ENCODE measurements at regions not wholly inside any gene's neighbourhood (a gene's known extent, or its start where the extent isn't known, plus 50 kb on each side); places are given as distances from the start of the nearest gene placed in this dataset.

- intact Hi-C loops (cut with DNase I): no loop called here
- no peak for DNase-seq (ENCODE audit: low spot score in 2 of 2)
Observed at GRCh38 chr5:24849210-24849609, 204.4 kb upstream of the CDH10 start.

GRCh38 chr5:24831989-24832388 is 187.2 kb upstream of the CDH10 start:
- intact Hi-C loops (cut with DNase I): no loop called here

More at GRCh38 chr5:24849210-24849609, 204.4 kb upstream of the CDH10 start:
- no peaks in the 10 kb centered on the region for H3K9me3 ChIP-seq
- no peaks in the 10 kb centered on the region for H3K27me3 ChIP-seq
- H3K4me1 ChIP-seq: no peaks in the 10 kb centered on the region
- H3K27ac ChIP-seq: no peak overlapping the region
- no peak overlapping the region for H3K4me3 ChIP-seq
- no peak for TF ChIP-seq CTCF (IDR thresholded peaks at IDR 0.05)
- no peaks in the 10 kb centered on the region for H3K36me3 ChIP-seq

GRCh38 chr5:24823625-24824024 is 178.8 kb upstream of the CDH10 start:
- no peak for DNase-seq (ENCODE audit: low spot score in 2 of 2)
- intact Hi-C loops (cut with DNase I): no loop called here
- no peaks in the 10 kb centered on the region for H3K36me3 ChIP-seq
- no peaks in the 10 kb centered on the region for H3K4me1 ChIP-seq
- H3K9me3 ChIP-seq: no peaks in the 10 kb centered on the region
- no peaks in the 10 kb centered on the region for H3K27me3 ChIP-seq
- no peak overlapping the region for H3K27ac ChIP-seq
- no peak for TF ChIP-seq CTCF (IDR thresholded peaks at IDR 0.05)
- no peak overlapping the region for H3K4me3 ChIP-seq

More at GRCh38 chr5:24831989-24832388, 187.2 kb upstream of the CDH10 start:
- no peaks in the 10 kb centered on the region for H3K27me3 ChIP-seq
- H3K9me3 ChIP-seq: no peaks in the 10 kb centered on the region
- no peak for TF ChIP-seq CTCF (IDR thresholded peaks at IDR 0.05)
- no peak for DNase-seq (ENCODE audit: low spot score in 2 of 2)
- H3K4me3 ChIP-seq: no peak overlapping the region
- no peaks in the 10 kb centered on the region for H3K4me1 ChIP-seq
- H3K27ac ChIP-seq: no peak overlapping the region
- no peaks in the 10 kb centered on the region for H3K36me3 ChIP-seq

- Histone ChIP-seq H3K4me1 (no peaks in the 10 kb centered on the region), H3K4me3 (no peak overlapping the region), H3K36me3 (no peaks in the 10 kb centered on the region), H3K9me3 (no peaks in the 10 kb centered on the region), H3K27me3 (no peaks in the 10 kb centered on the region), H3K27ac (no peak overlapping the region)
- no peak for DNase-seq (ENCODE audit: low spot score in 2 of 2)
- no peak for TF ChIP-seq CTCF (IDR thresholded peaks at IDR 0.05)
- intact Hi-C loops (cut with DNase I): no loop called here
Observed at GRCh38 chr5:24819841-24820240, 175.1 kb upstream of the CDH10 start.

- Histone ChIP-seq H3K4me3 (no peak overlapping the region), H3K27ac (no peak overlapping the region), H3K36me3 (no peaks in the 10 kb centered on the region), H3K9me3 (no peaks in the 10 kb centered on the region), H3K4me1 (no peaks in the 10 kb centered on the region), H3K27me3 (no peaks in the 10 kb centered on the region)
- no peak for DNase-seq (ENCODE audit: low spot score in 2 of 2)
- no peak for TF ChIP-seq CTCF (IDR thresholded peaks at IDR 0.05)
- intact Hi-C loops (cut with DNase I): no loop called here
Observed at GRCh38 chr5:24817966-24818365, 173.2 kb upstream of the CDH10 start.

GRCh38 chr5:24816206-24816605 is 171.4 kb upstream of the CDH10 start:
- H3K9me3 ChIP-seq: no peaks in the 10 kb centered on the region
- no peaks in the 10 kb centered on the region for H3K4me1 ChIP-seq
- H3K27me3 ChIP-seq: no peaks in the 10 kb centered on the region
- H3K27ac ChIP-seq: no peak overlapping the region
- H3K4me3 ChIP-seq: no peak overlapping the region
- intact Hi-C loops (cut with DNase I): no loop called here
- H3K36me3 ChIP-seq: no peaks in the 10 kb centered on the region
- TF ChIP-seq CTCF (IDR thresholded peaks at IDR 0.05): no peak
- no peak for DNase-seq (ENCODE audit: low spot score in 2 of 2)
